NB4 (cell line): ENCODE measurements at regions not wholly inside any gene's neighbourhood (a gene's known extent, or its start where the extent isn't known, plus 50 kb on each side); places are given as distances from the start of the nearest gene placed in this dataset.

Experiments used
- MYC ChIP-seq: IDR thresholded peaks from 2 replicates; pipeline ENCODE4 v1.6.1; 2011; ENCODE audit warnings: low read depth, low read length
- POLR2A ChIP-seq: IDR thresholded peaks from 2 replicates; pipeline ENCODE4 v1.6.1; 2011; ENCODE audit warnings: mild to moderate bottlenecking; ENCODE audit not compliant: insufficient read length; ENCODE audit errors: extremely low read depth
- TF ChIP-seq, protein P1 (sequence below): IDR thresholded peaks from one replicate; pipeline ENCODE4 v1.5.1; 2012; ENCODE audit warnings: low read depth, low read length
- TF ChIP-seq, protein P2 (sequence below): IDR thresholded peaks from 2 replicates; pipeline ENCODE4 v1.6.1; 2011; ENCODE audit warnings: low read depth, low read length

DNA sequence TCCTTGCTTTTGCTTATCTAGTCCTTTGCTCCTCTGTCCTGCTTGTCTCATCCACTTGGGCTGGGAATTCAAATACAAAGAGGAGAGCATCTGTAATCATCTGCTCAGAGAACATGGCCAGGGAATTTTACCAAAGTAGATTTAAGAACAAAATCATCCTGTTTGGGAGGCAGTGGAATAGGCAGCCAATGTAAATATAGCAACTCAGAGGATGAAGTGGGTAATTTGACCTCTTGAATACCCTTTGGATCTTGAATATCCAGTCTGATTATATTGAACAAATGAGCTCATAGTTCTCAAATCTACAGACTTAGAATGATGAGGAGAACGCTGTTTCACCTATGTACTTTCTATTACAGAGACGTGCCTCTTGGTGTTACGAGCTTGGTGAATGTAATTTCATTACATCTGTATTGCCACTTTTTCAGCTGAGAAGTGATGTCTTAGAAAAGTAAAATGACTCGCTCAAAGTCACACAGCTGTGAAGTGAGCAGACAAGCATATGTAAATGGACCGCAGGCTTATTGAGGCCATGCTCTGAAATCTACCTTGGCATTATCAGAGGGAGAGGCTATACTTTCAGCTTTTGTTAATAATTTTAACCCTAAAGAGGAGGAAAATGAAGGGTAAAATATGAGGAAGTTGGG is 266.3 kb downstream of the MTX2 start:
- TF ChIP-seq POLR2A = no peak
- TF ChIP-seq, protein P1, sequence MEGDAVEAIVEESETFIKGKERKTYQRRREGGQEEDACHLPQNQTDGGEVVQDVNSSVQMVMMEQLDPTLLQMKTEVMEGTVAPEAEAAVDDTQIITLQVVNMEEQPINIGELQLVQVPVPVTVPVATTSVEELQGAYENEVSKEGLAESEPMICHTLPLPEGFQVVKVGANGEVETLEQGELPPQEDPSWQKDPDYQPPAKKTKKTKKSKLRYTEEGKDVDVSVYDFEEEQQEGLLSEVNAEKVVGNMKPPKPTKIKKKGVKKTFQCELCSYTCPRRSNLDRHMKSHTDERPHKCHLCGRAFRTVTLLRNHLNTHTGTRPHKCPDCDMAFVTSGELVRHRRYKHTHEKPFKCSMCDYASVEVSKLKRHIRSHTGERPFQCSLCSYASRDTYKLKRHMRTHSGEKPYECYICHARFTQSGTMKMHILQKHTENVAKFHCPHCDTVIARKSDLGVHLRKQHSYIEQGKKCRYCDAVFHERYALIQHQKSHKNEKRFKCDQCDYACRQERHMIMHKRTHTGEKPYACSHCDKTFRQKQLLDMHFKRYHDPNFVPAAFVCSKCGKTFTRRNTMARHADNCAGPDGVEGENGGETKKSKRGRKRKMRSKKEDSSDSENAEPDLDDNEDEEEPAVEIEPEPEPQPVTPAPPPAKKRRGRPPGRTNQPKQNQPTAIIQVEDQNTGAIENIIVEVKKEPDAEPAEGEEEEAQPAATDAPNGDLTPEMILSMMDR = no peak
- TF ChIP-seq, protein P2, sequence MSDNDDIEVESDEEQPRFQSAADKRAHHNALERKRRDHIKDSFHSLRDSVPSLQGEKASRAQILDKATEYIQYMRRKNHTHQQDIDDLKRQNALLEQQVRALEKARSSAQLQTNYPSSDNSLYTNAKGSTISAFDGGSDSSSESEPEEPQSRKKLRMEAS = no peak
- no peak for TF ChIP-seq MYC
